OCI-LY3 (cell line): ENCODE measurements at regions not wholly inside any gene's neighbourhood (a gene's known extent, or its start where the extent isn't known, plus 50 kb on each side); places are given as distances from the start of the nearest gene placed in this dataset.

ENCODE experiments used
- CTCF ChIP-seq: fragments of 200-600, 300-600 bp; sonication (generic); IDR thresholded peaks from 2 replicates; pipeline ENCODE4 v1.5.1; 2014; ENCODE audit warnings: antibody characterized with exemption, low read length, low read depth
- EZH2phosphoT487 ChIP-seq: fragments of 200-600 bp; shearing (Covaris generic); IDR thresholded peaks from 2 replicates; pipeline ENCODE4 v1.6.1; 2018; ENCODE audit warnings: antibody characterized with exemption, mixed run types, low read depth

DNA sequence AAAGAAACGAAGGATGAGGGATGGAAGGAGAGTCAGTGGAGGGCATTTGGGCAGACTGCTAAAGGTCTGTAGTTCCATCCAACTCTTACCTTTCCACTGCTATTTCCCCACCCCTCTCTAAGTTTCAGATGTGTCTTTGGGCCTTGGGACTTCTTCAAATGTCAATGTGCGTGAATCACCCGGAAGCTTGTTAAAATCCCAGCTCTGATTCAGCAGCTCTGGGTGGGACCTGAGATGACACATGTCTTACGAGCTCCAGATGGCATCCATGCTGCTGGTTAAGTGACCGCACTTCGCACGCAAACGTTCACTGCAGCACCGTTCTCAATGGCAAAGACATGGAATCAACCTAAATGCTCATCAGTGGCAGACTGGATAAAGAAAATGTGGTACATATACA, 309.9 kb downstream of the VRK1 start:
- TF ChIP-seq CTCF (no peak), EZH2phosphoT487 (no peak)
